ENCODE measurements at regions not wholly inside any gene's neighbourhood (a gene's known extent, or its start where the extent isn't known, plus 50 kb on each side); places are given as distances from the start of the nearest gene placed in this dataset.

GRCh38 chr9:89803403-89803802, 198.6 kb downstream of the GADD45G start:
- Histone ChIP-seq H3K4me1 (peaks cover 0 to 7% (median 0%) of the 10 kb centered on the region in 4 donors), H3K36me3 (no peaks in the 10 kb centered on the region), H3K27ac (no peak overlapping the region), H3K27me3 (no peaks in the 10 kb centered on the region), H3K9me3 (no peaks in the 10 kb centered on the region), H3K4me3 (no peak overlapping the region)
- no peak for DNase-seq
- no peak for TF ChIP-seq EP300 (IDR thresholded peaks at IDR 0.05; ENCODE audit: low read depth)
- TF ChIP-seq POLR2A (IDR thresholded peaks at IDR 0.05): no peak
- no peak for TF ChIP-seq POLR2AphosphoS5 (IDR thresholded peaks at IDR 0.05)
- TF ChIP-seq, protein P1, sequence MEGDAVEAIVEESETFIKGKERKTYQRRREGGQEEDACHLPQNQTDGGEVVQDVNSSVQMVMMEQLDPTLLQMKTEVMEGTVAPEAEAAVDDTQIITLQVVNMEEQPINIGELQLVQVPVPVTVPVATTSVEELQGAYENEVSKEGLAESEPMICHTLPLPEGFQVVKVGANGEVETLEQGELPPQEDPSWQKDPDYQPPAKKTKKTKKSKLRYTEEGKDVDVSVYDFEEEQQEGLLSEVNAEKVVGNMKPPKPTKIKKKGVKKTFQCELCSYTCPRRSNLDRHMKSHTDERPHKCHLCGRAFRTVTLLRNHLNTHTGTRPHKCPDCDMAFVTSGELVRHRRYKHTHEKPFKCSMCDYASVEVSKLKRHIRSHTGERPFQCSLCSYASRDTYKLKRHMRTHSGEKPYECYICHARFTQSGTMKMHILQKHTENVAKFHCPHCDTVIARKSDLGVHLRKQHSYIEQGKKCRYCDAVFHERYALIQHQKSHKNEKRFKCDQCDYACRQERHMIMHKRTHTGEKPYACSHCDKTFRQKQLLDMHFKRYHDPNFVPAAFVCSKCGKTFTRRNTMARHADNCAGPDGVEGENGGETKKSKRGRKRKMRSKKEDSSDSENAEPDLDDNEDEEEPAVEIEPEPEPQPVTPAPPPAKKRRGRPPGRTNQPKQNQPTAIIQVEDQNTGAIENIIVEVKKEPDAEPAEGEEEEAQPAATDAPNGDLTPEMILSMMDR (IDR thresholded peaks at IDR 0.05): no peak
- intact Hi-C loops (cut with DNase I; ENCODE audit: low total_unique reads) (no loop called here), in situ Hi-C loops (cut with MboI; ENCODE audit: low pct_ligation_motif_present in 1 of 4, low pct_unique_long_range_greater_than_20kb in 1 of 4, low sequenced_read_pairs in 3 of 4) (no loop called here)
- 87 to 90% methylated on average over 2 to 7 of the region's 7 CpGs for WGBS, 2 donors (ENCODE audit: low coverage in 1 of 2)

GRCh38 chr9:89804766-89805531, 200.1 kb downstream of the GADD45G start:
- peaks cover 0 to 7% (median 0%) of the 10 kb centered on the region in 4 donors for H3K4me1 ChIP-seq
- no peak for DNase-seq
- intact Hi-C loops (cut with DNase I; ENCODE audit: low total_unique reads): no loop called here
- in situ Hi-C loops (cut with MboI; ENCODE audit: low pct_ligation_motif_present in 1 of 4, low pct_unique_long_range_greater_than_20kb in 1 of 4, low sequenced_read_pairs in 3 of 4): no loop called here
- WGBS, 2 donors (ENCODE audit: low coverage in 1 of 2): 78 to 92% methylated on average over 7 to 8 of the region's 8 CpGs
- TF ChIP-seq, protein P1 (IDR thresholded peaks at IDR 0.05): no peak
- TF ChIP-seq EP300 (IDR thresholded peaks at IDR 0.05; ENCODE audit: low read depth): no peak
- no peak for TF ChIP-seq POLR2A (IDR thresholded peaks at IDR 0.05)
- TF ChIP-seq POLR2AphosphoS5 (IDR thresholded peaks at IDR 0.05): no peak
- H3K27me3 ChIP-seq: no peaks in the 10 kb centered on the region
- H3K27ac ChIP-seq: no peak overlapping the region
- H3K4me3 ChIP-seq: no peak overlapping the region
- H3K36me3 ChIP-seq: no peaks in the 10 kb centered on the region
- no peaks in the 10 kb centered on the region for H3K9me3 ChIP-seq

DNA sequence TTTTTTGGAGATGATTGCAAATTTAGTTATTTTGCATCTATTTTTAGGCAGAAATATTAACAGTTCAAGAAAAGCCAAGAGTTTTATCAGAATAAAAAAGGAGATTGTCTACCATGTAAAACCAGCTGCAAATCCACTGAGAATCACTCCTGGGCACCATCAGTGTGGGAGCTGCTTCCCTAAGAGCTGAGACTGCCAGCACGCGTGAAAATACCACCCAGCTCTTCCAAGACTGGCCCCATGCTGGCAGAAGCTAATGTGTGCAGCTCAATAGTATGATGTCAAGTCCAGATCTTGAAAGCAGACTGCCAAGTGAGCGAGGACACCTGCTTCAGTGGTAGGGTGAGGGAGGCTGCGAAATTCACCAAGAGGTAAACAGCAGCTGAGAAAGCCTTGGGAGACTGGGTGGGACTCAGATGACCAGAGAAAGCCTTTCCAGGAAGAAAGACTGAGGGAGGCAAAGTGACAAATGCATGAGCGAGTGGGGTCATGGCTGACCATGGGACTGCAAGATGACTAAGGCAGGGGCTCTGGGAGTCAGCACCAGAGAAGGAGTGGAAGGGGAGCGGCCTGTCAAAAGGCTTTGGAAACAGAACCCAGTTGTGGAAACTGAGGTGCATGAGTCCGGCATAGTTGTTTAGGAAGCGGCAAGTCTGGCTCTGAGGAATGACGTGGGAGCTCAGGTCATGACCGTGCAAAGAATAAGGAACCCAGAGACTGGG, 200.9 kb downstream of the GADD45G start:
- DNase-seq: no peak
- in situ Hi-C loops (cut with MboI; ENCODE audit: low pct_ligation_motif_present in 1 of 4, low pct_unique_long_range_greater_than_20kb in 1 of 4, low sequenced_read_pairs in 3 of 4) (no loop called here), intact Hi-C loops (cut with DNase I; ENCODE audit: low total_unique reads) (no loop called here)
- Histone ChIP-seq H3K27me3 (no peaks in the 10 kb centered on the region), H3K9me3 (no peaks in the 10 kb centered on the region), H3K36me3 (no peaks in the 10 kb centered on the region), H3K4me1 (peaks cover 0 to 7% (median 0%) of the 10 kb centered on the region in 4 donors), H3K27ac (no peak overlapping the region), H3K4me3 (no peak overlapping the region)
- TF ChIP-seq EP300 (IDR thresholded peaks at IDR 0.05; ENCODE audit: low read depth) (no peak), POLR2A (IDR thresholded peaks at IDR 0.05) (no peak), POLR2AphosphoS5 (IDR thresholded peaks at IDR 0.05) (no peak)
- TF ChIP-seq, protein P1 (IDR thresholded peaks at IDR 0.05): no peak
- WGBS, 2 donors (ENCODE audit: low coverage in 1 of 2): 84 to 85% methylated on average over 4 to 10 of the region's 10 CpGs

DNA sequence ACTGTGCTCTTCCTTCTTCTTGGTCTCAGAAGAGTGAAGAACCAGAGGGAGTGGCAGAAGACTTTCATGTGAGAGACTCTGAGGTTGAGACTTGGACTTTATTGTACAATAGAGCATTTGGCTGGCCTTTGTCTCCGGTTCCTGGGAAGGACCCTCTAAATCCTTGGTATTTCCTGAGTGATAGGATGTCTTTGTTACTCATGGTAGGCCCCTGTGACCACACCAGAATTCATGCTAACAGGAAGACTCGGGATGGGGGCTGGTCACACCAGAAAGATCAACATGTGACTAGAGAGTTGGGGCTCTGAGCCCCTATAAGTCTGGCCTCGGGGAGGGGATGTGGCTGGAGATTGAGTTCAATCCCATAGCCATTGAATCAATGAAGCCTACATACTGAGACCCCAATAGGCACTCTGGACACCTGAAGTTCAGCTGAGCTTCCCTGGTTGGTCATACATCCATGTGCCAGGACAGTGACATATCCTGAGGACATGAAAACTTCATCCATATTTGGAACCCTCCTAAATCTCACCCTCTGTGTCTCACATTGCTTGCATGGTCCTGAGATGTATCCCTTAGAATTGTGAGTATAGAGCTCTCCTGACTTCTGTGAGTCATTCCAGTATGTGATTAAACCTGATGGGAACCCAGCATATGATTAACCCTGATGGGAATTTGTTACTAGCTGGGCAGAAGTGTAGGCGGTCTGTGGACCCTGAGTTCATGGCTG, 201.7 kb downstream of the GADD45G start:
- WGBS, 2 donors (ENCODE audit: low coverage in 1 of 2): 88 to 100% methylated on average over 1 to 4 of the region's 4 CpGs
- no peak overlapping the region for H3K4me3 ChIP-seq
- in situ Hi-C loops (cut with MboI; ENCODE audit: low pct_ligation_motif_present in 1 of 4, low pct_unique_long_range_greater_than_20kb in 1 of 4, low sequenced_read_pairs in 3 of 4): no loop called here
- TF ChIP-seq EP300 (IDR thresholded peaks at IDR 0.05; ENCODE audit: low read depth) (no peak), POLR2A (IDR thresholded peaks at IDR 0.05) (no peak), POLR2AphosphoS5 (IDR thresholded peaks at IDR 0.05) (no peak)
- TF ChIP-seq, protein P1 (IDR thresholded peaks at IDR 0.05): no peak
- peaks cover 0 to 7% (median 0%) of the 10 kb centered on the region in 4 donors for H3K4me1 ChIP-seq
- H3K9me3 ChIP-seq: no peaks in the 10 kb centered on the region
- H3K36me3 ChIP-seq: no peaks in the 10 kb centered on the region
- no peak for DNase-seq
- intact Hi-C loops (cut with DNase I; ENCODE audit: low total_unique reads): no loop called here
- no peaks in the 10 kb centered on the region for H3K27me3 ChIP-seq
- H3K27ac ChIP-seq: no peak overlapping the region
